ENCODE measurements at regions not wholly inside any gene's neighbourhood (a gene's known extent, or its start where the extent isn't known, plus 50 kb on each side); places are given as distances from the start of the nearest gene placed in this dataset.
"Not testable (repeated sequence)": the region's sequence is repeated elsewhere in the genome, so short reads cannot be mapped to it uniquely, and the experiment has no call there.

GRCh38 chr1:79232818-79233217 lies 226.3 kb upstream of the ADGRL4 start:
- no peak for TF ChIP-seq CTCF (IDR thresholded peaks at IDR 0.05; ENCODE audit: borderline replicate concordance, insufficient read depth, low read depth, low read length)
- H3K4me3 ChIP-seq (ENCODE audit: low read depth, low read length): no peak overlapping the region

DNA sequence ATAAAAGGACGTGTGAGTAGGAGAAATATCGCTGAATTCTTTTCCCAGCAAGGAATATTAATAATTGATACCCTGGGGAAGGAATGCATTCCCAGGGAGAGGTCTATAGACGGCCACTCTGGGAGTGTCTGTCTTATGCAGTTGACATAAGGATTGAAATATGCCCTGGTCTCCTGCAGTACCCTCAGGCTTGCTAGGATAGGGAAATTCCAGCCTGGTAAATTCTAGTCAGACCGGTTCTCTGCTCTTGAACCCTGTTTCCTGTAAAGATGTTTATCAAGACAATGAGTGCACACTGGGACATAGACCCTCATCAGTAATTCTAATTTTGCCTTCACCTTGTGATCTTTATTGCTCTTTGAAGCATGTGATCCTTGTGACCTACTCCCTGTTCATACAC lies 224.2 kb upstream of the ADGRL4 start:
- H3K4me3 ChIP-seq (ENCODE audit: low read depth, low read length): not testable (repeated sequence)

GRCh38 chr1:79226963-79227362 lies 220.4 kb upstream of the ADGRL4 start:
- no peak overlapping the region for H3K4me3 ChIP-seq (ENCODE audit: low read depth, low read length)
- no peak for TF ChIP-seq CTCF (IDR thresholded peaks at IDR 0.05; ENCODE audit: borderline replicate concordance, insufficient read depth, low read depth, low read length)

DNA sequence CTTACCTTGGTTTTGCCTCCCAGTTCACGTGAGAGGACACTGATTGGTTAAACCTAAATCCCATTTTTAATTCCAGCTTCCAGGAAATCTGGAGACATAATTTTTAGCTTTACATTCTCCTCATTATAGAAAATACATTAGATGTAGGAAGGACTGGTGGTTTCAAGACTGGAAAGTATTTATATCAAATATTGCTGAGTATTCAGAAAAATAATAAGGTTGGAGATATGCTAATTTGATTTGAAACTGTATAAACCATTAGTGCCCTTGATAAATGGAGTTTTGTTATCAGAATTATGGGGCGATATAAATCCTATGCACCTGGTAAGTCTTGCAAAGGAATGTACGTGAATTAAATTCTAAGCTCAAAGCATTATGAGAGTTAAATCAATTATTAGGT lies 218.0 kb upstream of the ADGRL4 start:
- TF ChIP-seq CTCF (IDR thresholded peaks at IDR 0.05; ENCODE audit: borderline replicate concordance, insufficient read depth, low read depth, low read length): no peak
- no peak overlapping the region for H3K4me3 ChIP-seq (ENCODE audit: low read depth, low read length)

- no peak for TF ChIP-seq CTCF (IDR thresholded peaks at IDR 0.05; ENCODE audit: borderline replicate concordance, insufficient read depth, low read depth, low read length)
Observed at GRCh38 chr1:79220509-79220908, 214.0 kb upstream of the ADGRL4 start.

GRCh38 chr1:79215311-79215710 lies 208.8 kb upstream of the ADGRL4 start:
- H3K4me3 ChIP-seq (ENCODE audit: low read depth, low read length): no peak overlapping the region
- no peak for TF ChIP-seq CTCF (IDR thresholded peaks at IDR 0.05; ENCODE audit: borderline replicate concordance, insufficient read depth, low read depth, low read length)

More at GRCh38 chr1:79220509-79220908, 214.0 kb upstream of the ADGRL4 start:
- H3K4me3 ChIP-seq (ENCODE audit: low read depth, low read length): no peak overlapping the region

DNA sequence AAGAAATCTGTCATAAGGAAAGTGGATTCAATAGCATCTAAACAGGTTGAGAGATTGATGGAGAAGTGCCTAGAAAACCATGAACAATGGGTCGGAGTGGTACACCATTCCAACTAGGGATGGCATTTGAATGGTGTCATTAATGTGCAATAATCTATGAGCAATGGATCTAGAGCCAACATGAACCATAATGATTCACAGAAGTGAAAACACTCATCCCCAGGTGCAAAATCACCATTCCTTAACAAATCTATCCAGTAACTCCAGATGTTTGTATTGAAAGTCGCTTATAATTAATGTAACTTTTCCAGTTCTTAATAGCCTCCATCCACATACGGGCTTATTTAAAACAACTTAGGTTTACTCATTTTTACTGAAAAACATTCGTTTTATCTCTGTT lies 201.3 kb upstream of the ADGRL4 start:
- TF ChIP-seq CTCF (IDR thresholded peaks at IDR 0.05; ENCODE audit: borderline replicate concordance, insufficient read depth, low read depth, low read length): no peak
- no peak overlapping the region for H3K4me3 ChIP-seq (ENCODE audit: low read depth, low read length)

GRCh38 chr1:79207331-79207730 lies 200.8 kb upstream of the ADGRL4 start:
- no peak for TF ChIP-seq CTCF (IDR thresholded peaks at IDR 0.05; ENCODE audit: borderline replicate concordance, insufficient read depth, low read depth, low read length)
- no peak overlapping the region for H3K4me3 ChIP-seq (ENCODE audit: low read depth, low read length)

Data from GM12875 (cell line).